ENCODE measurements at regions not wholly inside any gene's neighbourhood (a gene's known extent, or its start where the extent isn't known, plus 50 kb on each side); places are given as distances from the start of the nearest gene placed in this dataset.

- intact Hi-C loops (cut with DNase I): no loop called here
- ATAC-seq: no peak
- no peak for DNase-seq
Measured at GRCh38 chr12:46452061-46452615, 79.6 kb upstream of the SLC38A2 start.

GRCh38 chr12:46451276-46452021, 78.9 kb upstream of the SLC38A2 start:
- no peak for ATAC-seq
- DNase-seq: no peak
- intact Hi-C loops (cut with DNase I): loop anchor here in 1 of 2 donors (2.0 kb wide), 1 partner anchor 39 kb away; no protein-coding TSS in a partner anchor

- peak; percentile 77 for DNase-seq
- intact Hi-C loops (cut with DNase I): loop anchor here in 1 of 2 donors (2.0 kb wide), 1 partner anchor 38 kb away; no protein-coding TSS in a partner anchor
- peak; percentile 80 to 86 for ATAC-seq
Measured at GRCh38 chr12:46450279-46450748, 77.7 kb upstream of the SLC38A2 start.

- intact Hi-C loops (cut with DNase I): loop anchor here in 1 of 2 donors (2.0 kb wide), 1 partner anchor 37 kb away; no protein-coding TSS in a partner anchor
- no peak for ATAC-seq
- DNase-seq: no peak
Measured at GRCh38 chr12:46449856-46450255, 77.3 kb upstream of the SLC38A2 start.

- DNase-seq (no peak), ATAC-seq (no peak)
- intact Hi-C loops (cut with DNase I): no loop called here
Measured at GRCh38 chr12:46449316-46449715, 76.7 kb upstream of the SLC38A2 start.

GRCh38 chr12:46446645-46447044, 74.1 kb upstream of the SLC38A2 start:
- intact Hi-C loops (cut with DNase I): no loop called here
- no peak for ATAC-seq
- no peak for DNase-seq

- ATAC-seq: no peak
- DNase-seq: no peak
- intact Hi-C loops (cut with DNase I): no loop called here
Measured at GRCh38 chr12:46445551-46446235, 73.1 kb upstream of the SLC38A2 start.

- DNase-seq (no peak), ATAC-seq (no peak)
- intact Hi-C loops (cut with DNase I): no loop called here
Measured at GRCh38 chr12:46445093-46445492, 72.5 kb upstream of the SLC38A2 start.

GRCh38 chr12:46443594-46444263, 71.2 kb upstream of the SLC38A2 start:
- intact Hi-C loops (cut with DNase I): no loop called here
- DNase-seq (no peak), ATAC-seq (no peak)

GRCh38 chr12:46442738-46443137, 70.2 kb upstream of the SLC38A2 start:
- intact Hi-C loops (cut with DNase I): no loop called here
- DNase-seq: no peak
- no peak for ATAC-seq

GRCh38 chr12:46442239-46442638, 69.7 kb upstream of the SLC38A2 start:
- intact Hi-C loops (cut with DNase I): no loop called here
- ATAC-seq (peak in 1 of 2 donors; percentile 60), DNase-seq (no peak)

- no peak for ATAC-seq
- no peak for DNase-seq
- intact Hi-C loops (cut with DNase I): loop anchor here in 1 of 2 donors (10.0 kb wide), 1 partner anchor 55 kb away; no protein-coding TSS in a partner anchor
Measured at GRCh38 chr12:46439793-46440511, 67.4 kb upstream of the SLC38A2 start.

- DNase-seq (no peak), ATAC-seq (no peak)
- intact Hi-C loops (cut with DNase I): loop anchor here in 1 of 2 donors (10.0 kb wide), 1 partner anchor 54 kb away; no protein-coding TSS in a partner anchor
Measured at GRCh38 chr12:46438719-46439319, 66.2 kb upstream of the SLC38A2 start.

GRCh38 chr12:46438256-46438655, 65.7 kb upstream of the SLC38A2 start:
- DNase-seq (no peak), ATAC-seq (no peak)
- intact Hi-C loops (cut with DNase I): loop anchor here in 1 of 2 donors (10.0 kb wide), 1 partner anchor 53 kb away; no protein-coding TSS in a partner anchor

GRCh38 chr12:46437469-46437868, 64.9 kb upstream of the SLC38A2 start:
- intact Hi-C loops (cut with DNase I): loop anchor here in 1 of 2 donors (10.0 kb wide), 1 partner anchor 53 kb away; no protein-coding TSS in a partner anchor

GRCh38 chr12:46436747-46437146, 64.2 kb upstream of the SLC38A2 start:
- ATAC-seq (no peak), DNase-seq (no peak)
- intact Hi-C loops (cut with DNase I): loop anchor here in 1 of 2 donors (10.0 kb wide), 1 partner anchor 52 kb away; no protein-coding TSS in a partner anchor

More at GRCh38 chr12:46437469-46437868, 64.9 kb upstream of the SLC38A2 start:
- no peak for DNase-seq
- no peak for ATAC-seq

- ATAC-seq (no peak), DNase-seq (no peak)
- intact Hi-C loops (cut with DNase I): loop anchor here in 1 of 2 donors (10.0 kb wide), 1 partner anchor 51 kb away; no protein-coding TSS in a partner anchor
Measured at GRCh38 chr12:46435625-46436024, 63.1 kb upstream of the SLC38A2 start.

- DNase-seq: no peak
- intact Hi-C loops (cut with DNase I): loop anchor here in 1 of 2 donors (10.0 kb wide), 1 partner anchor 50 kb away; no protein-coding TSS in a partner anchor
- no peak for ATAC-seq
Measured at GRCh38 chr12:46435029-46435428, 62.5 kb upstream of the SLC38A2 start.

Measured in left cardiac atrium (tissue), 4 donors.